Keratinocyte (primary cell): ENCODE measurements at regions not wholly inside any gene's neighbourhood (a gene's known extent, or its start where the extent isn't known, plus 50 kb on each side); places are given as distances from the start of the nearest gene placed in this dataset.

ENCODE experiments used
- EZH2 ChIP-seq: IDR thresholded peaks from one replicate; pipeline ENCODE4 v1.6.1; 2012; ENCODE audit warnings: inconsistent platforms, mild to moderate bottlenecking, low read length, moderate library complexity
- TF ChIP-seq, protein P1 (sequence below), 3 experiments: IDR thresholded peaks in 1 of 3; conservative IDR thresholded peaks in 1 of 3; optimal IDR thresholded peaks in 1 of 3; 2 replicates in 2 of 3; 3 replicates in 1 of 3; pipeline versions ENCODE3 to v1.5.1; 2011; ENCODE audit warnings: low read length in 3 of 3, mild to moderate bottlenecking in 3 of 3, moderate library complexity in 2 of 3, control low read depth in 1 of 3, inconsistent platforms in 1 of 3; ENCODE audit not compliant: insufficient read depth in 2 of 3; ENCODE audit errors: extremely low read depth in 1 of 3

DNA sequence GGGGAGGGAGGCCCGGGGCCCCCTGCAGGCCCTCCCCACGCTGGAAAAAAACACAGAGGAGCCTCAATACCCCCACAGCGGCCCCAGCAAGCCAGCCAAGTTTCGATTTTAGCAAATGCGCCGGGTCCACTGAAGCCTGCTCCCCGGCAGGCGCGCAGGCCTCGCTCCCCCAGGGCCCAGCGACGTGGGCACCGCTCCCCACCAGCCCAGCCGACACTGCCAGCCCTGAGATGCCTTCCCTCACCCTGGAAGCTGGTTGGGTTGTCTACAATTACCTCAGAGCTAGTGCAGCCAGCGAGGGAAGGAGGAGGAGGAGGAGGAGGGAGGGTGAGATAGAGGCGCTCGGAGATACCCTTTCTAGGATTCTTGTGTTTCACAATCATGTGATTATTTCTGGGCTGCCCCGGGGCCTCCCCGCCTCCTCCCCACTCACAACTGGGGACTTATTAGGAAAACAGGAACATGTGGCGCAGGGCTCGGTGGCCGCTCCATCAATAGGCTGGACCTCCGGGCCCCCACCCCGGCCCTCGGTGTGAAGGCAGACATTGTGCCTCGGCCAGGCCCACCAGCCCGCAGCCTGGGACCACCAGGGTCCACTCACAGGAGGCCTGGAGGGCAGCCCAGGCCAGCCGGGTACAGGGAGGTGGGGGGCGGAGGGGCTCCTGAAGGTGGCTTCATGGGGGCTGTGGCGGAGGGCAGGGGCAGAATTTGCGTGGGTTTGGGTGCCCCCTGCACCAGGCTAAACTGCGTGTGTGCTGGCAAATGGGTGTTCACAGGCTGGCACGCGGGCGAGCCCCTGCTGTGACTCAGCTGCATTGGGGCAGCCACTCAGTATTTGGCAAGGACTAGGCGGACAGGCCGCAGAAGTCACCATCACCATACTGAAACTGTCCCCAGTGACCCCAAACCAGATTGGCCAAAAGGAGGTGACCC, 109.9 kb downstream of the NCOR2 start:
- TF ChIP-seq, protein P1, sequence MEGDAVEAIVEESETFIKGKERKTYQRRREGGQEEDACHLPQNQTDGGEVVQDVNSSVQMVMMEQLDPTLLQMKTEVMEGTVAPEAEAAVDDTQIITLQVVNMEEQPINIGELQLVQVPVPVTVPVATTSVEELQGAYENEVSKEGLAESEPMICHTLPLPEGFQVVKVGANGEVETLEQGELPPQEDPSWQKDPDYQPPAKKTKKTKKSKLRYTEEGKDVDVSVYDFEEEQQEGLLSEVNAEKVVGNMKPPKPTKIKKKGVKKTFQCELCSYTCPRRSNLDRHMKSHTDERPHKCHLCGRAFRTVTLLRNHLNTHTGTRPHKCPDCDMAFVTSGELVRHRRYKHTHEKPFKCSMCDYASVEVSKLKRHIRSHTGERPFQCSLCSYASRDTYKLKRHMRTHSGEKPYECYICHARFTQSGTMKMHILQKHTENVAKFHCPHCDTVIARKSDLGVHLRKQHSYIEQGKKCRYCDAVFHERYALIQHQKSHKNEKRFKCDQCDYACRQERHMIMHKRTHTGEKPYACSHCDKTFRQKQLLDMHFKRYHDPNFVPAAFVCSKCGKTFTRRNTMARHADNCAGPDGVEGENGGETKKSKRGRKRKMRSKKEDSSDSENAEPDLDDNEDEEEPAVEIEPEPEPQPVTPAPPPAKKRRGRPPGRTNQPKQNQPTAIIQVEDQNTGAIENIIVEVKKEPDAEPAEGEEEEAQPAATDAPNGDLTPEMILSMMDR (optimal IDR thresholded peaks at IDR 0.05 in 1 of 3, IDR thresholded peaks at IDR 0.05 in 1 of 3, conservative IDR thresholded peaks at IDR 0.05 in 1 of 3; ENCODE audit: extremely low read depth in 1 of 3, insufficient read depth in 2 of 3, low read length in 3 of 3) = no peak
- TF ChIP-seq EZH2 = no peak
